GM21367 (cell line): ENCODE measurements at regions not wholly inside any gene's neighbourhood (a gene's known extent, or its start where the extent isn't known, plus 50 kb on each side); places are given as distances from the start of the nearest gene placed in this dataset.

ENCODE experiments used
- ATAC-seq: cut with Tn5 transposase; IDR thresholded peaks from one replicate; pipeline ENCODE4 v1.9.1; 2021; ENCODE audit not compliant: unreplicated experiment

DNA sequence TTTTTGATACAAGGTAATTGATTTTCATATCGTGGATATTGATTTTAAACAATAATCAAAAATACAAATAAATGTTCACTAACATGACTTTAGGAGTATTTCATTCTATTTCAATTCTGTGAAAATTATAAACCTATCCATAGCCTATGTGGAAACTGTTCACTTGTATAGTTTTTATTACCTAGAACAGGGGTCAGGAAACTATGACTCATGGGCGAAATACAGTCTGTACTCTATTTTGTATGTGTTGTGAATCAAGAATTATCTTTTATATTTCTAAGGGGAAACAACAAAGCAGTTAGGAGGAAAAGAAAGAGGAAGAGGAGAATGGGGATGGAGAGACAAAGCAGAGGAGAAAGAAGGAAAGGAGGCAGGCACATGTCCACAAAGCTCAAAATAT is 181.7 kb upstream of the VRK2 start:
- no peak for ATAC-seq

- no peak for ATAC-seq
Measured at GRCh38 chr2:57867730-57868129, 178.9 kb upstream of the VRK2 start.

- no peak for ATAC-seq
Measured at GRCh38 chr2:57868619-57869139, 177.9 kb upstream of the VRK2 start.

DNA sequence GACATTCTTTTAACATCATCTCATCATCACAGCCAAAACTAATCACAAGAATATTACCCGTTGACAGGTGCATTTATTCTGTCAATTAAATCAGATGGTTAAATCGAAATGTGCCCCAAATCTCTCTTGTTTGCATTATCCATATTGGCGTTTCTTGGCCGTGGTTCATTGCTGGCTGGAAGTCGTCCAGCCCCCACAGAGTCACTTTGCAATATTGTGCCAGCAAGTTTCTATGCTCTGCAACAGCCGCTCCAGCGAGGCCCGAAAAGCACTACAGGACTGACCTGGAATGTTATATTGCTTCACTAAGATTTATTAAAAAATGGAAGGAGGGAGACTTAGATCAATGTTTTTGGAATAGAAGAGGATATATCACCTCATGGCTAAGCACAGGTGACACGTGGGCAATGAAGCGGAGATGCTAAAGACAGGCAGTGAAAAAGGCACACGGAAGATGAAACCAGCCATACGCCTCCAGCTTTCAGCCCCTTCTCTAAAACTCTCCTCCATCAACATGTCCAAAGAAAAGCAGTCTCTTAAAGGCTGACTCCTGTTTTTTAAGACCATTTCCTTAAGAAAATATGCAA is 176.8 kb upstream of the VRK2 start:
- no peak for ATAC-seq

DNA sequence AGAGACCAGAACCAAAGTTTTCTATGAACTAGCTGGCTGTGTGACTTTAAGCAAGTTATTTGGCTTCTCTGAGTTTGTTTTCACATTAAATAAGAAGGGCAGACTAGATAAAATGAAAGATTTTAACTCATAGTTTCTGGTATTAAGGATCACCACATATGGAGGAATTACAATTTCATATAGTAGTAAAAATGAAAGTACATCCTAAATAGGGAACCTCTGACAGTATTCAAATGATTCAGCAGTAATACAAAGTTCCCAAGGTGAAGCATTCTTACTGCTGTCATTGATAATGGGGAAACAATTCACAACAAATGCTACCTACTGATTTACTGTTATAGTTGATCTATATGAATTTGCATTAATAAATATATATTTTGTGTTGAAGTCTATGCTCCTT is 170.3 kb upstream of the VRK2 start:
- no peak for ATAC-seq

DNA sequence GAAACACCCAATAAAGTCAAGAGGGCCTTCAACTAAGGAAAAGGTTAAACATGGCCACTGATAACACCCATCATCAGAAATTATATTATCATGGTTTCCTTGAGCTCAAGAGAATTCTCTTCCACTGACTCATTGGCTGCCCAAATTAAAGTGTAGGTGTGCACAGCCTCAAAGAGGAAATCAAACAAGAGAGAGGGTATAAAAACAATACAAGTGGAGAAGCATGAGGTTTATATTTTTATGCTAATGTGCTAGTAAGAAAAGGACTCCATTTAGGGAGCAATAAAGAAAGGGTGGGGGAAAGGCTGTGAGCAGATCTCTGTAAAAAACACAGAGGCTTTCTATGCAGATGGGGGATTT is 168.8 kb upstream of the VRK2 start:
- no peak for ATAC-seq

DNA sequence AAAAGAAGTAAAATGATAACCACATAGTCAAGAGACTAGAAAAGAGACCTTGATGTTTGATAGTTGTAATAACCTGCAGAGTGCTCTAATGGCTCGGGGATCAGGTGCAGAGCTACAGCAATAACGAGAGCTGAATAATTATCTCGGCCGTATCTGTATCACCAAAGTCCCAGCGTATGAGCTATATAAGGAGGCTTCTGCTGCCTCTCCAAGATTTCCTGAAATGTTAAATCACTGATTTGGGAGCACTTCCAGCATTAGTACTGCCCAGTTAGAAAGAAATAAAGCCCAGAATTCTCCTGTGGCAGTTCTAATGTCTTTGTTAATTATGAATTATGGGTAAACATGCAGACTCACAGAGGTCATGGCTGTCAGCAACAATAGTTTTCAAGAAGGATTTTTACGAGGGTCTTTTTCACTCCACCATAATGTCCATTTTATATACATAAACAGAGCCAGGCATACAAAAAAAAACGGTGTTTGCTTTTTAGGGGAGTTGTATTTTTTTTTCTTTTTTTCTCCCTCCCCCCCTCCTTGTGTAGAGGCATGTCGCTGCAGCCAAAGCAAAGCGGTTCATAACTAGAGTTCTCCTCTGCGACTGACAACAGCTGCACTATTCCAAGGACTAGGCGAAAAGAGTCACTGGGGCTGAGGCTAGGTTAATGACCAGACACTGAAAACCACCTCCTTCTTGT is 168.3 kb upstream of the VRK2 start:
- ATAC-seq: no peak

DNA sequence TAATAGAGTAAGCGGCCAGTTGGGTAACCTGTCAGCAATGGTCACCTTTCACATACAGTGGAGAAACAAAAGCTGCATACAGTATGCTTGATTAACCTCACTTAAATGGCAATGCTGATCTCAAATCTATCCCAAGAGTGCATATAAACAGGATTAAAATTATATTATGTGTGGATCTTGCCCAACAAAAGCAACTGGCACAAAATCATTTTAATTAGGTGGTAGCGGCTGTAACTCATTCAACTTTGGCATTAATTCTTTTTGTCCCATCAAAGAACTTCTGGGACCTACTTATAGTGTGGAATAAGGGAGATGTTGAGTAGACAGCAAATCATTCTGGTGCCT is 167.8 kb upstream of the VRK2 start:
- no peak for ATAC-seq

- no peak for ATAC-seq
Measured at GRCh38 chr2:57880446-57880845, 166.2 kb upstream of the VRK2 start.

- no peak for ATAC-seq
Measured at GRCh38 chr2:57880967-57881366, 165.6 kb upstream of the VRK2 start.

GRCh38 chr2:57881998-57882888 is 164.4 kb upstream of the VRK2 start:
- ATAC-seq: no peak

GRCh38 chr2:57882895-57883515 is 163.6 kb upstream of the VRK2 start:
- no peak for ATAC-seq

- ATAC-seq: no peak
Measured at GRCh38 chr2:57884281-57884680, 162.3 kb upstream of the VRK2 start.

DNA sequence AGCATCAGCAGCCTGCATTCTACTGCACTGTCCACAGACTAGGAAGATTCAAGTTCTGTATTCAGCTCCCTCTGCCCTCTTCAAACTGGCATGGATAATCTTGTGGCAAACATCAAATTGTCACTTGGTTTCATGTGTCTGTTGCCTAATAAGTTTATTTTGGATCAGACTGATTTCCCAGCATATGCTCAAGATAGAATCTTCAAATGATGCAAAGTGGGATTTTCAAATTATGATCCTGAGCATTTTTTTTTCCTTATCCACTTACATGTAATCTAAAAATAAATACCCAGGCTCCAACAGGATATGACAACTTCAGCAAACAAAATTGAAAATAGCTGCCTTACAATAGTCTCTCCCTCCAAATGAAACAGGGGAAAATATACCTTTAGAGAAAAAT is 160.9 kb upstream of the VRK2 start:
- ATAC-seq: no peak

GRCh38 chr2:57886161-57886786 is 160.3 kb upstream of the VRK2 start:
- ATAC-seq: no peak

- no peak for ATAC-seq
Measured at GRCh38 chr2:57888463-57888862, 158.1 kb upstream of the VRK2 start.

DNA sequence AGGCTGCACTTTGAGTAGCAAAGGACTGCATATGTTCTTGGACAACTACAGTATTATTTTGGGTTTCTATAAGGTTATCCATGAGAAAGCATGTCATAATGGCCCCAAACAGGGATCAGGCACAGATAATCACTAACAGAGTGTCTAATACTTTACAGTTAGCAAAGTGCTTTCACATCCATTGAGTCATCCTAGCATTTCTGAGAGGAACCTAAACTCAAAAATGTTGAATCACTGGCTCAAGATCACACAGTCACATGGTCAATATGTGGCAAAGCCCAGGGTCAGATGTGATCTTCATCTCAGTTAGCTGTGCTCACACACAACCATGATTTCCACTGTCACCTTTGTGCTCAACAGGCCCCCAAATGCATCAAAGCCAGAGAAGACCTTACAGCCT is 156.1 kb upstream of the VRK2 start:
- ATAC-seq: peak; percentile 24

DNA sequence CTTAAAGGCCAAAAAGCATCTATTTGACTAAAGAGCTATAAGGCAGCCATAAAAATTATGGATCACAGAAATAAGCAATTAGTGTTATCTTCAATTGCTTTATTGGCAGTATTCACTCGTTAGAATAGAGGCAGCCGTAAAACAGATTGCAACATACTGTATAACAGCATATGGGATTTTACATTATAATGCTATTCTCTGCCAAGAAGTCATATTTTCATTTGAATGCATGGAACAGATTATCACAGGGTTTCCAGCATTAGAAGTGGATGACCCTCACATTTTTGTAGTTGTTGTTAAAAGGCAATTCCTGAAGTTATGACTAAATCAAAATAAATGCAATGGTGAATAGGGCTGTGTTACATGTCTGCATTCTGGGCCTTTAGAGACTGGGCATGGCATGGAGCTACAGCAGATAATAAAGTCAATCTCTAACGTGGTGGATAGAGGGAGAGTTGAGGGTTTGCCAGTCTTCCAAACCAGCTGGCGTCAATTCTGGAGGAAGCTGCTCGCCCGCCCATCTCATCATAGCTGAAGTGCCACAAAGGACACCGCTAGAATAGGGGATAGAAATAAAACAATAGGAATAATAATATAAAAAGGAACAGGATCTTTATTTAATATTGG is 155.4 kb upstream of the VRK2 start:
- no peak for ATAC-seq

GRCh38 chr2:57892920-57893319 is 153.7 kb upstream of the VRK2 start:
- ATAC-seq: peak; percentile 64

- no peak for ATAC-seq
Measured at GRCh38 chr2:57893347-57893746, 153.3 kb upstream of the VRK2 start.

DNA sequence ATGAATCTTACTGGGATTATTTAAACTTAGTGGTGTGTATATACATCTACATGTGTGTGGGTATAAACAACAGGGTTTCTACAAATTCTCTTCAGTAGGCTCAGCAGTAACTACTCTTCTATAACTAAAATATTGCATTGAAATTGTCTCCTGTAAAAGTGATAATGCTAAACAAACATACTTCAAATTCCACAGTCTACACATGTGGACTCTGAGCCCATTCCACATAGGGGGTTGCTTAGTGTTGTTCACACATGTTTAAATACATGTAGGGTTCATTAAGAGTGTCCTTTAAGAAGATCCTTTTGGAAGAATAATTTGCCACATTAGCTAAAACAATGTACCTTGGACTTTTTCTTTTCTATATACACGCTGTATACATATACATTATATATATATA is 152.8 kb upstream of the VRK2 start:
- ATAC-seq: no peak
